NCI-H1105 (cell line): ENCODE measurements at regions not wholly inside any gene's neighbourhood (a gene's known extent, or its start where the extent isn't known, plus 50 kb on each side); places are given as distances from the start of the nearest gene placed in this dataset.

Source experiments
- DNase-seq: peaks from one replicate; lab custom pipeline; 2025; lab: John Stamatoyannopoulos, UW

DNA sequence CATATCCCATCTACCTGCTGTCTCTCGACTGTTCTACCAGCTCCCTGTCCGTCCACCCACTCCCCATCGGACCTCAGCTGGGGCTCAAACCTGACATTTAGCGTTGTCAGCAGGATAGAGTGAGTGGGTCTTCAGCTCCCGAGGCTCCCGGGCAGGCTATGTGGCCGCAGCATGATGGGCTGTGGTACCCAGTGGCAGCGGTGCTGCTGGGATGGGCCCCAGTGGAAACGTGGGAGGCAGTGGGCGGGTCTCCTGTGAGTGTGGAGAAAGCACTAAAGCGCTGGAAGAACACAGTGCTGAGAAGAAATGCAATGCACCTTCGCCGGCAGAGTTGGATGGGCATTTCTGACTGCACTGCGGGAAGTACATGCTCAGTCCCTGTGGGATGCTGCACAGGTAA is 204.8 kb upstream of the SYT4 start:
- DNase-seq: no peak

DNA sequence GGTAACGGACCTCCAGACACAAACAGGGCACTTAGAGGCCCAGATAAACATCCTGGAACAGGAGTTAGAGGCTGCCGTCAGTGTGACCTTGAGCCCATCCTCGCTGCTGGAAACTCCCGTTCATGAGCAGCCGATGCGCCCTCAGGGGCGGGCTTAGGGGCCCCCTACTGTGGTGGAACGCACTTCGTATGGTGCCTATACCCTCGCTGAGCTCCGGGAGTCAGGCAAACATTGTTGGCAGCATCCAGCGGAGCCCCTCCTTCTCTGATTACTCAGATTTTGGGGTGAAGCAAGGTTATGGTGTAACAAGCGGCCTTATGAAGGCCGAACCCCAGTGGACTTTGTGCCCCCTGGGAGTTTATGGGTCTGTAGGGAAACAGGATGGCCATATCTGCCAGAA is 205.3 kb upstream of the SYT4 start:
- no peak for DNase-seq

DNA sequence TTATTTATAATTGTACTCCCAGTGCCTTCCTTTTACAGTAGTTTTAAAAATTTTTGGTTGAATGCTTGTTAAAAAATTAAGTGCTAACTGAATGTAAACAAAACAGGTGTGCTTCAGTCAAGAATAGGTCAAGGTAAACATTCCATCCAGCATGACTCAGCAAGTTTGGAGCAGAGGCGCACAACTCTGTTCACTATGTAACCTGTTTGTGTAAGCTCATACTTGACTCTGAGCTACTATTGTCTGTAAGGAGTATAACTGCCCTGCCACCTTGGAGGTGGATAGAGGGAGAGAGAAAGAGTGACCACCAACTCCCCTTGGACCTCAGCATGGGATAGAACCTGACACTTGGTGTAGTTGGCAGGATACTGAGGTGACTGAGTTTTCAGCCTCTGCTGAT is 207.4 kb upstream of the SYT4 start:
- no peak for DNase-seq

DNA sequence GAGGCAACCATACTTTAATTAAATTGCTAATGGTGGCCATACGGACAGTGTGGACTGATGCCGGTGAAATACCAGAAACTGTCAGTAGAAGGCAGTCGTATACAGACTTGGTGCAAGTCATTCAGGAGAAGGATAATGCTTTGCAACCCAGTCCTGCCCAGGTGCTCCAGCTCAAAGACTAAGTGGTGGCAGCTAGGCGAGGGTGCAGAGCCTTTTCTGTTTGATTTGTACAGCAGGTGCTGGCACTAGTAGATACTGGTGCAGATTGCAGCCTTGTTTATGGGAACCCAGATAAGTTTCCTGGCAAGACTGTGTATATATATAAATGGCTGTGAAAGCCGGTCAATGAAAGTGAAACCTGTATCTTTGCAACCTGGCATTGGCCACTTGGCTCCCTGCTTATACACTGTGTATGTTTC is 208.3 kb upstream of the SYT4 start:
- no peak for DNase-seq

DNA sequence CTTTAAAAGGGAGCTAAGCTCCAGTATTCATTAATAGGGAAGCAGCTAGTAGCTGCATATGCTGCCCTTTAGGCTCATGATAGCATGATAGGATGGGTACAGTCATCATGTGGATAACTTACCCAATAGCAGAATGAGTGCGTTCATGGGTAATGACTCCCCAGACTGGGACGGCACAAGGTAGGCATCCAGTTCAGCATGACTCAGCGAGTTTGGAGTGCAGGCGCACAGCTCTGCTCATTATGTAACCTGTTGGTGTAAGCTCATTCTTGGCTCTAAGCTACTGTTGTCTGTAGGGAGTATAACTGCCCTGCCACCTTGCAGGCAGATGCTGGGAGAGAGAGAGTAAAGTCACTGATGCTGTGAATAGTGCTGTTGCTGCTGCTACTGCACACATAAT is 209.2 kb upstream of the SYT4 start:
- DNase-seq: no peak

DNA sequence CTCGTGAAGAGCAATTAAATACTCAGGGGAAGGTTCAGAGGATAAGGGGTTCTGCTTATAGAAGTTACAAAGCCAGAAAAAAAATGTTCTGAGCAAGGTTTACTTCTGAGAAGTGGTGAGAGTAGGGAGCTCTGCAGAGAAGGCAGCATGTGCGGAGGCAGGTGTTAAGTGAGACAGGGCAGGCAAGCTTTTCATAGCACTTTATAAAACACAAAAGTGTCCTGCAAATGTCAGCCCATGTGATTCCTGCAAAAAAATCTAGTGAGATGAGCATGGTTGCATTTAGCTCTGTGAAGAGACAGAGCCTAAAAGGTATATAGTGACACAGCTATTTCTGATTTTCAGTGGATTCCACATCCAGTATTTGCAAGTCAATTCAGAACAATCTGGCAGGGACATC is 223.8 kb upstream of the SYT4 start:
- DNase-seq: no peak

DNA sequence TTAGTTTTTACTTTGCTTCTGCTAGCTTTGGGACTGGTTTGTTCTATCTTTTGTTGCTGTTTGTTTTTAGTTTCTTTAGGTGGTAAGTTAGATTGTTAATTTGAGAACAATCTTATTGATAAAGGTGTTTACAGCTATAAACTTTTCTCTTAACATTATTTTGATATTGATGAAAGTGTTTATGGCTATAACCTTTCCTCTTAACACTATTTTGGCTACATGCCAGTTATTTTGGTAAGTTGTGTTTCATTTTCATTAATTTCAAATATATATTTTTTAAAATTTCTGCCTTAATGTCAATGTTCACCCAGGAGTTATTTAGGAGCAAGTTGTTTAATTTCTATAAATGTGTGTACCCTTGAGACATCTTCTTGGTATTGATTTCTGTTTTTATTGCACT is 229.6 kb upstream of the SYT4 start:
- DNase-seq: no peak

DNA sequence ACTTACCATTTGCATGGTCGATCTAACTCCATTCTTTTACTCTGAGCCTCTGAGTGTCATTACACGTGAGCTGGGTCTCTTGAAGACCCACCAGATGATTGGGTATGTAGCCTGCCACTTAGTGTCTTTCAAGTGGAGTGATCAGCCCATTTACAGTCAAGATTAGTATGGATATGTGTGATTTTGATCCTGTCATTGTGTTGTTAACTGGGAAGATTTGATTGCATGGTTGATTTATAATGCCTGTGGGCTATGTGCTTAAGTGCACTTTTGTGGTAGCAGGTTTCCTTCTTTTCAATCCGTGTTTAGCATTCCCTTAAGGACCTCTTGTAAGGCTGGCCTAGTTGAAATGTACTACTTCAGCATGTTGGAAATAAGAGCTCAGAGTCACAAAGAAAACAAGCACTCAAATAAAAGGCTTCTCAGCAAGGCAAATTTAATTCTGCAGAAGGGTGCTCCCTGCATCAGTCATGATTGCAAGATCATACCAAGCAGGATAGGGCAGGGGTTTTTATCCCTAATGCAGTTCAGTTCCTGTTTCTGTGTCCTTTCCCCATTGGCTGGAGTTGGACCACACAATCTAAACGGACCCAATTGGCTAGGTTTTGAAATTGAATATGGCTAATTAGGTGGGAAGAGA is 230.7 kb upstream of the SYT4 start:
- DNase-seq: no peak

DNA sequence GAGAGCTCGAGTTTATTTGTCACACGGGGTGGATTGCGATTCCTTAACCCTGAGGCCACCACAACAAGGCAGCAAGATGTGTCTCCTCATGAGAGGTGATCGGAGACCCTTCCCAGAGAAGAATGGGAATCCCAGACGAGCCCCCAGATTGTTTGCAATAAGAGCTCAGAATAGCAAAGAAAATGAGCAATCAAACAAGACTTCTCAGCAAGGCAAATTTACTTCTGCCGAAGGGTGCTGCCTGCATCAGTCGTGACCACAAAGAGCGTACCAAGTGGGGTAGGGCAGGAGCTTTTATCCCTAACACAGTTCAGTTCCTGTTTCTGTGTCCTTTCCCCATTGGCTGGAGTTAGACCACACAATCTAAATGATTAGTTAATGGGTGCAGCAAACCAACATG is 237.5 kb upstream of the SYT4 start:
- no peak for DNase-seq

DNA sequence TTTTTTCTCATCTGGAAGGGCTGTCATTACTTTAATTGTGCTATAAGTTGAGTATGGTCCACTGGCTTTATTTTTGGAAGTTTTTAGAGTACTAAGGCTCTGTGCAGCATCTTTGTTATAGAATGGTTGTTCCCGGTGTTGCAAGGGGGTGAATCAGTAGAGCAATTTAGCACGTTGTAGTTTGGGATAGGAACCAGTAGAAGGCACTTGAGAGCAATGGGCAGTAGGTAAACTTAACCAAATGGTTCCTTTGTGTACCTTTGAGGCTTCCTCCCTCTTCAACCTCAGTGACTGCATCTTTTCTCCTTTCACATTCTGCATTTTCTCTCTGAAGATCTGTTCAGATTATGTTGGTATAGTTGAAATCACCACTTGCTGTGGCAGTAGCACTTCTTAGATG is 238.2 kb upstream of the SYT4 start:
- DNase-seq: no peak

DNA sequence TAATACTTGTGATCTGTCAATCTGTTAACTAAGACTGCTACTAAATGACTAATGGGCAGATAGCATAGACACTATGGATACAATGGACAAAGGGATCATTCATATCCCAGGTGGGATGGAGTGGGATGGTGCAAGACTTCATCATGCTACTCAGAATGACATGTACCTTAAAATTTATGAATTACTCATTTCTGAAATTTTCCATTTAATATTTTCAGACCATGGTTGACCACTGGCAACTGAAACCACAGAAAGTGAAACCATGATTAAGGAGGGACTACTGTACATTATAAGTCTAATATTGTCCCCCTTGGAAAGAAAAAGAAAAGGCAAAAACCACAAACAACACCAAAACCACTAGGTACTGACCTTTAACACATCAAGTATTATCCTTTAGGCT is 247.0 kb upstream of the SYT4 start:
- DNase-seq: no peak

DNA sequence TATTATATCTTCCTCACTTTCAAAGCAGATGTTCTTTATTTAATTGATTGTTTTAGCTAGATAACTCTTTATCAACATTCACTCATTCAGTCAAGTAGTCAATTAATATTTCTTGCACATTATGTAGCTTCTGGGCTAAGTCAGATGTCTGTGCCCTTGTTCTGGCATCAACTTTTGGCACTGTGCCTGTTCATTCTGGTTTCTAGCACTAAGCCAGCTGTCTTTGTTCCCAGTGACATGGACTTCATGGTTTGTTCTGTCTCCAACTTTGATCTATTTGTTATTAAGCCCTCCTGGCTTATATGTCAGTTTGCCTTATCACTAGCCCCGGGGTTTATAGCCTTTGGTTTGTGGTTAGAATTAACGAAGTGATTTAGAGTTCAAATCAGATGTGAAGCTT is 247.9 kb upstream of the SYT4 start:
- no peak for DNase-seq

DNA sequence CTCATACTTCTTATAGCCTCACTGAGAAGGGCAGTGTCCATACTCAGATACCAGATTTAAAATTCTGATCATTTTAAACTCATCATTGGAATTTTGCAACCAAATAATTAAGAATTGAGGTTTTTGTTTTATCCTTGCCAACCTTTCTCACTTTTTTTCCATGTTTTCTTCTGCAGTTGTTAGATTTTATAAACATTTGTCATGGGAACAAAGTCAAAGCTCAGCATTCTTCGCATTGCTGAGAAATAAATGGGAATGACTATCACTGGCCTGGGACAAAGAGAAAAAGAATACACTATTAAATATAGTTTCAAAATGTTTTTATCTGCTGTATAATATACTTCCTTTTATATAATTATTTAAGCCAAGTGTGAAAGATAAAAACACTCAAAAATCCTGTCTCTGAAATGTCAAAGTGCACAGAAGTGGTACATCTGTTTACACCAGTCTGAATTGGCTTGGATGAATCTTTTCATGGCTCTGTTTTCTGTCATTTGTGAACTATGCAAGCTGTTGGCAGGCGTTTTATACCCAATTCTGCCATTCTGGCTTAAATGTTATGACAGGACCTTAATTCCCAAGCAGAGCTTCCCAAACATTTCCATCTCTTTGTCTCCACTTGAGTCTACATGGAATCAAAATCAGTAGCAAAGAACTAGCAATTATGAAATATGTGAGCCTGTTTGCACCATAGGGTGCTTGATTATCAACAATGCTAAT is 249.3 kb upstream of the SYT4 start:
- DNase-seq: no peak

DNA sequence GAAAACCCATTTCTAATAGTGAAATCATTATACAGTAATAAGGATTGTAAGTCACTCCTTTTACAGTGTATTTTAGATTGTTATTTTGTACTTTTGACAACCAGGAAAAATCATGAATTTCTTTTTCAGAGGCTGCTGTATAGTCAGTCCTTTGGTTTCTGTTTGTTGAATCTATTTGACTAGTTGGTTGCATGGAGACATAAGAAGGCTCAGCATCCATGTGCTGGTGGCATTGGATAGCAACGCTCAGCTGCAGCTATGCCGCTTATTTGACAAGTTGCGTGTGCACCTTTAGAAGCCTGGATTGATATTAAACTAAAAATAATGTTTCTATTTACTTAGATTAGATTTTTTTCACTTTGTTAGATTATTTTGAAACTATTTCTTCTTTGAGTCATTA is 254.1 kb upstream of the SYT4 start:
- no peak for DNase-seq

DNA sequence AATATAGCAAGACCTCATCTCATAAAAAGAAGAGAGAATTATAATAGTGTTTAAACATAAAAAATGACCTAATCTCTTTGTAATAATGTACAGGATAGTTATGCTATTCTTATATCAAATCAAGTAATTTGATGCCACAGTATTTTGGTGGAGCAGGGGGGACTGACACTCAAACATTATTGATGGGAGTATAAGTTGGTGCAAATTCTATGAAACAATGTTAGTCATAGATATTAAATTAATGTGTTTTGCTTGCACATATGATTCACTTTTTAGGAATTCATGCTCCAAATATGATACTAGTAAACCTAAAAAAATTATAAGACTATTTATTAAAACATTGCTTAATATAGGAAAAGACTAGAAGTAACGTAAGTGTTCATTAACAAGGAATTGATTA is 256.1 kb upstream of the SYT4 start:
- DNase-seq: no peak

DNA sequence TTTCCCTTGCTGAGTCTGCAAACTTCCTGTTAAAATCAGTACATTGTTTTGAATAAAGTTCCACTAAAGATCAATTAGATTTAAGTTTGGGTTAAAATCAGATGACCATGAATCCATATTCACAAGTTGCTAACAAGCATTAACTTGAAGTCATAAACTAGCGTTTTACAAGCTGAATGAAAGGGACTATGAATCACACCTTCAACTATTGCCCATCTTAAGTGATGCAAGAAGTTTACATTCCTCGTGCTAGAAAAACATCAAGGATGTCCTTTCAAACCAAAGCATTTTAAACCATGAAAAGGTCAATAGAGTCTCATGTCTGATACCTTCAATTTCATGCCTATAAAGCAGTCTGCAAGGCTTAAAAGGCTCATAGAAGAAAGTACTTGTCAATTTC is 257.2 kb upstream of the SYT4 start:
- DNase-seq: no peak

DNA sequence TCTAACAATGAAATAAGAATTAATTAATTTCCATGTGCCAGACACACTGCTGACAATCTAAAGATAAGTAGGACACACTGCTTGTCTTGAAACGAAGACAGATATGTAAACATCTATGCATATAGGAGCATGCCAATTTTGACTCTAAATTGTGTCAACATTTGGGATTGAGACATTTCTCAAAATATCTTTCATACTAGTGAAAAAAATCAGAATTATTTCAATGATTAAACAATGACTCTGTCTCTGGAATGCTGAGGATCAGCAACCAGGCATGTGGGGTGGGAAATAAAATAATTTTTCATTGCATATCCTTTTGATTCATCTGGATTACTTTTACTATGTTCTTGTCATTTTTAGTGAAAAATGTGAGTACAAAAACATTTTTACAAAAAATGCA is 262.6 kb upstream of the SYT4 start:
- DNase-seq: no peak

DNA sequence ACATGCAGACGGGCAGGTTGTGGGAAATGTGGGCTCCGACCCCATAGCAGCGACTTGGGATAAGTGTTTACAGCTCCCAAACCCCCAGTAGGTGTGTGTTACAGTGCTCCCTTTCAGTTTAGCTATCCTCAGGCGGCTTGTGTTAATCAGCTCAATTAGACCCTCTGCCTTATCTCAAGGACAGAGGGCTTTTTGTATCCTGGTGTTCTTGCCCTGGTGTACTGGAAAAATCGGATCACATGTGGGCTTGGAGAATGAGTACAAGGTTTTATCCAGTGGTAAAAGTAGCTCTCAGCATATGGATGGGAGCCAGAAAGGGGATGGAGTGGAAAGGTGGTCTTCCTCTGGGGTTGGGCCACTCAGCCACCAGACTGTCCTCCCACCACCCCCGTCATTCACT is 264.7 kb upstream of the SYT4 start:
- DNase-seq: no peak

DNA sequence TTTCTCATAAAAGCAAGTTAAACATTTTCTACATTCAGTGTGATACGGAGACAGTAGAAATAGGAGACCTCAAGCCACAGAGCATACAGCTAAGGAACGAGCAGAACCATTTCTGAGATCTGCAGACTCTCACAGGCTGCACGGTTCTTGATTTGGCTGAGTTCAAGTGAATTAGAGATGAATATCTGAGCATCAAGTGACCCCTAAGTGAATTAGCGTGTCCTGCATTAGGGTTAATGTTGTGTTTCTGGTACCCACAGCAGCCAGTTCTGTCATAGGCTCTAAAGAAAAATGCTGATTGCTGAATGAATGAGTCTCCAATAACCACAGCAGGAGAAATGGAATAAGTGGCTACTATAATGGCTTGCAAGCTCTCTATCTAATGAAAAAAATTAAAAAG is 265.9 kb upstream of the SYT4 start:
- DNase-seq: no peak

DNA sequence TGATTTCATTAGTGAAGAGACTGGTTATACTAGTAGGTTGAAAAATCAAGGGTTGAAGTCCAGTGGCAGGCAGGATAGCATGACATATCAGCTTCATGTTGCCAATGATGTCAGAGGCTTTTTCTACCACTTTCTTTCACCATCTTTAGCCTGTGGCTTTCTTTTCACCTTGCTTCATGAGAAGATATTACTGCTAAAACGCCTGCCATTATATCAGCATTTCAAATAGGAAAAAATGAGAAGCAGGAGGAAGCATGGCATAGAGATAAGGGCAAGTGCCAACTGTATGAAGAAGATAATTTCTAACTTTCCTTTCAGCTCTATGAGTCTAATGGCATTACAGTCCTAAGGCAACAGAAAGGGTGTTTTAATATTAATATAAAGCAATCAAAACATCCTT is 270.2 kb upstream of the SYT4 start:
- no peak for DNase-seq

DNA sequence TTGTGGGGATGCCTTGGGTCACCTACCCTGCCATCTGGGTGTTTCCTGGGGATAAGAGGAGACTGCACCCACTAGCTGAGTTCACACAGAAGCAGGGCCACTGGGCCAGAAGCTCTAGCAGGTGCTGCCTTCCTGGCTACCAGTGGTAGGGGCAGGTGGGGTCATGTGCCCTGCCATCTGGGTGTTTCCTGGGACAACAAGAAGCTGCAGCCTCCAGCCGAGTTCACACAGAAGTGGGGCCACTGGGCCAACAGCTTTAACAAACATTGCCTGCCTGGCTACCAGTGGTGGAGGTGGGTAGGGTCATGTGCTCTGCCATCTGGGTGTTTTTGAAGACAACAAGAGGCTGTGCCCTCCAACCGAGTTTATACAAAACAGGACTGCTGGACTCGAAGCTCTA is 282.2 kb upstream of the SYT4 start:
- no peak for DNase-seq

DNA sequence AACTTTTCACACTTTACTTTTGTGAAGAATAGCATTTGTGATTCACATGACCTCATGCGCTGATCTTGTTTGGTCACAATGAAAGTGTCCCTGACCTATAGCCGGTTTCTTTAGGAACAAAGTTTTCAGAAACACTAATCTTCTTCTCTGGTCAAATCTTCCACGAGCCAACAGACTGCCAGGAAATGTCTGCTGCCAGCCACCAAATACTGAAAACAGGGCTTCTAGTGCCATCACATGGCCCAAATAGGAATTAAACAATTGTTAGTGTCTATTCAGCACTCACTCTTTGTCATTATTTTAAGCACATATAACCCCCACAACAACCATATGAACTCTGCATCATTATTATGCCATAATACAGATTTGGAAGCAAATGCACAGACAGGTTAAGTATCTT is 286.5 kb upstream of the SYT4 start:
- peak; percentile 56 for DNase-seq

DNA sequence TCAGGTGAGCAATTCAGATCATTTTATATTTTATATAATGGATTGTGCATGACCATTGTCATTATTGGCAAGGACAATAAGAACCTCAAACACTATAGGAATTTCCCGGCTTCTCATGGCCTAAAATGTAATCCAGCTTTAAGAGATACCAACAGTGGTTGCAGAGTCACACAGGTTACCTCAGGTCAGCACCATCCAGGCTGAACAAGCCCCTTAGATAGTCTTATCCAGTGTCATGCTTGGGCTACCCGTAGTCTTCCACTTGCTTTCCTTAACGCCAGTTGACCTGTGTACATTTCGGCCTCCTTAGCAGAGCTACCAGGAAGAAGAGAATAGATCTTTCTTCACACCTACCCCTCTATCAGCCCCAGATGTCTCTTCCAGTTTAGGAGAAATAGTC is 293.3 kb upstream of the SYT4 start:
- no peak for DNase-seq

DNA sequence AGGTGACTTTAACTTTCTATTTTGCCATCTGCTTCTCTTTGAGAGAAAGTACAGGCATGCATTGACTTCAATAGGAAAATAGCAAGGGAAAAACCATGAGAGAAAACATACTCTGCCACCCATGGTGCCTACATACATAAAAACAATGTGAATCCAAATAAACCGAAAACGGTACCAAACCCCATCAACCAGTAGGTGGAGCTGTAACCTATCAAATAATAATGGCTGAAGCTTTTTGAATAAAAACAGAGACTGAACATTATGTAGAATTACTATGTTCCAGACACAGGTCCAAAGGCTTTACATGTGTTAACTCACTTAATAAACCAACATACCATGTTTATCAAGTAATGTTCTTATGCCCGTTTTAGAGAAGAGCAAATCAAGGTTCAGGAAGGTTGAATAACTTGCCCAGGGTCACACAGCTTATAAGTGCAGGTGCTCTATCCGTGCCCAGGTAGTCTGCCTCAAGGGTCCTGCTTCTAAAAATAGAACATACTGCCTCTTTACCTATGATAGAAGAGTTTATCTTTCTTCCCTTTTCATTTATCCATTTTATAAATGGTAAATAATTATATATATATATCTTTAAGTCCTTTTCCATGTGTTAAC is 293.9 kb upstream of the SYT4 start:
- peak; percentile 55 for DNase-seq
